Erythroblast (primary cell): ENCODE measurements at regions not wholly inside any gene's neighbourhood (a gene's known extent, or its start where the extent isn't known, plus 50 kb on each side); places are given as distances from the start of the nearest gene placed in this dataset.
"Not testable (repeated sequence)": the region's sequence is repeated elsewhere in the genome, so short reads cannot be mapped to it uniquely, and the experiment has no call there.

Experiments
- DNase-seq, 2 experiments: peaks; one replicate each; lab custom pipeline; 2025; lab: John Stamatoyannopoulos, UW
- GATA1 ChIP-seq: IDR thresholded peaks from 2 replicates; pipeline ENCODE4 v1.6.1; 2011; ENCODE audit warnings: low read depth, mild to moderate bottlenecking, control low read depth, low read length, moderate library complexity
- POLR2A ChIP-seq: IDR thresholded peaks from 2 replicates; pipeline ENCODE4 v1.6.1; 2011; ENCODE audit warnings: mild to moderate bottlenecking, low read length

- no peak for DNase-seq
- no peak for TF ChIP-seq GATA1
- no peak for TF ChIP-seq POLR2A
Measured at GRCh38 chrX:27057883-27058282, 405.3 kb downstream of the PPP4R3C start.

- no peak for TF ChIP-seq GATA1
- TF ChIP-seq POLR2A: no peak
- DNase-seq: no peak
Measured at GRCh38 chrX:27039332-27039731, 423.8 kb downstream of the PPP4R3C start.

- DNase-seq: no peak
- TF ChIP-seq POLR2A: no peak
- TF ChIP-seq GATA1: no peak
Measured at GRCh38 chrX:27008486-27008885, 454.7 kb downstream of the PPP4R3C start.

- TF ChIP-seq GATA1 (no peak), POLR2A (no peak)
- no peak for DNase-seq
Measured at GRCh38 chrX:26999634-27000033, 463.5 kb downstream of the PPP4R3C start.

GRCh38 chrX:26958261-26958660 is 504.9 kb downstream of the PPP4R3C start:
- no peak for TF ChIP-seq GATA1
- no peak for TF ChIP-seq POLR2A
- no peak for DNase-seq

- no peak for DNase-seq
Measured at GRCh38 chrX:26954029-26954428, 509.1 kb downstream of the PPP4R3C start.

GRCh38 chrX:26952213-26952612 is 510.9 kb downstream of the PPP4R3C start:
- DNase-seq: no peak
- TF ChIP-seq GATA1 (no peak), POLR2A (no peak)

More at GRCh38 chrX:26954029-26954428, 509.1 kb downstream of the PPP4R3C start:
- no peak for TF ChIP-seq GATA1
- TF ChIP-seq POLR2A: no peak

GRCh38 chrX:26927419-26927818 is 535.7 kb downstream of the PPP4R3C start:
- DNase-seq: no peak
- TF ChIP-seq POLR2A (no peak), GATA1 (no peak)

- DNase-seq: no peak
- TF ChIP-seq POLR2A (no peak), GATA1 (no peak)
Measured at GRCh38 chrX:26925088-26925487, 538.1 kb downstream of the PPP4R3C start.

- no peak for DNase-seq
- no peak for TF ChIP-seq POLR2A
- no peak for TF ChIP-seq GATA1
Measured at GRCh38 chrX:26922278-26922677, 540.9 kb downstream of the PPP4R3C start.

GRCh38 chrX:26918631-26919030 is 544.5 kb downstream of the PPP4R3C start:
- TF ChIP-seq GATA1: no peak
- TF ChIP-seq POLR2A: no peak
- DNase-seq: peak; percentile 10 to 23

- no peak for DNase-seq
- TF ChIP-seq POLR2A (no peak), GATA1 (no peak)
Measured at GRCh38 chrX:26916991-26917390, 546.1 kb downstream of the PPP4R3C start.

- TF ChIP-seq POLR2A (no peak), GATA1 (no peak)
- DNase-seq: no peak
Measured at GRCh38 chrX:26915064-26915463, 548.1 kb downstream of the PPP4R3C start.

- TF ChIP-seq GATA1: no peak
- TF ChIP-seq POLR2A: no peak
- no peak for DNase-seq
Measured at GRCh38 chrX:26914232-26914631, 548.9 kb downstream of the PPP4R3C start.

- DNase-seq: not testable (repeated sequence)
Measured at GRCh38 chrX:26911785-26912184, 551.4 kb downstream of the PPP4R3C start.

GRCh38 chrX:26909728-26910127 is 553.4 kb downstream of the PPP4R3C start:
- TF ChIP-seq POLR2A (no peak), GATA1 (no peak)
- DNase-seq: no peak
